ENCODE measurements at regions not wholly inside any gene's neighbourhood (a gene's known extent, or its start where the extent isn't known, plus 50 kb on each side); places are given as distances from the start of the nearest gene placed in this dataset.

GRCh38 chr9:106065579-106066214, 371.4 kb downstream of the TMEM38B start:
- TF ChIP-seq ZFX (IDR thresholded peaks at IDR 0.05; ENCODE audit: borderline replicate concordance) (no peak), CTCF (IDR thresholded peaks at IDR 0.05) (no peak)

GRCh38 chr9:106066940-106067524, 372.7 kb downstream of the TMEM38B start:
- no peak overlapping the region for H3K27ac ChIP-seq

More at GRCh38 chr9:106065579-106066214, 371.4 kb downstream of the TMEM38B start:
- H3K27ac ChIP-seq, result no peak overlapping the region

GRCh38 chr9:106069241-106069640, 374.9 kb downstream of the TMEM38B start:
- no peak overlapping the region for H3K27ac ChIP-seq
- no peak for TF ChIP-seq ZFX (IDR thresholded peaks at IDR 0.05; ENCODE audit: borderline replicate concordance)
- no peak for TF ChIP-seq CTCF (IDR thresholded peaks at IDR 0.05)

More at GRCh38 chr9:106066940-106067524, 372.7 kb downstream of the TMEM38B start:
- TF ChIP-seq ZFX (IDR thresholded peaks at IDR 0.05; ENCODE audit: borderline replicate concordance), result no peak

GRCh38 chr9:106072421-106072820, 378.1 kb downstream of the TMEM38B start:
- TF ChIP-seq ZFX (IDR thresholded peaks at IDR 0.05; ENCODE audit: borderline replicate concordance) (no peak), CTCF (IDR thresholded peaks at IDR 0.05) (no peak)
- H3K27ac ChIP-seq, result no peak overlapping the region

GRCh38 chr9:106074006-106074405, 379.7 kb downstream of the TMEM38B start:
- no peak for TF ChIP-seq ZFX (IDR thresholded peaks at IDR 0.05; ENCODE audit: borderline replicate concordance)
- TF ChIP-seq CTCF (IDR thresholded peaks at IDR 0.05), result no peak

GRCh38 chr9:106075236-106075959, 381.1 kb downstream of the TMEM38B start:
- no peak overlapping the region for H3K27ac ChIP-seq
- TF ChIP-seq ZFX (IDR thresholded peaks at IDR 0.05; ENCODE audit: borderline replicate concordance) (no peak), CTCF (IDR thresholded peaks at IDR 0.05) (no peak)

More at GRCh38 chr9:106074006-106074405, 379.7 kb downstream of the TMEM38B start:
- no peak overlapping the region for H3K27ac ChIP-seq

GRCh38 chr9:106075960-106076327, 381.6 kb downstream of the TMEM38B start:
- no peak for TF ChIP-seq CTCF (IDR thresholded peaks at IDR 0.05)
- TF ChIP-seq ZFX (IDR thresholded peaks at IDR 0.05; ENCODE audit: borderline replicate concordance), result no peak

More at GRCh38 chr9:106075960-106076327, 381.6 kb downstream of the TMEM38B start:
- H3K27ac ChIP-seq, result no peak overlapping the region

Data from 22Rv1 (cell line).